HG02610 (cell line): ENCODE measurements at regions not wholly inside any gene's neighbourhood (a gene's known extent, or its start where the extent isn't known, plus 50 kb on each side); places are given as distances from the start of the nearest gene placed in this dataset.

Source experiments
- ATAC-seq: cut with Tn5 transposase; IDR thresholded peaks from one replicate; pipeline ENCODE4 v1.9.1; 2021; ENCODE audit warnings: mild to moderate bottlenecking, moderate library complexity; ENCODE audit not compliant: unreplicated experiment

- ATAC-seq: no peak
Observed at GRCh38 chr10:107626862-107627261, 462.4 kb upstream of the SORCS1 start.

- no peak for ATAC-seq
Observed at GRCh38 chr10:107623292-107623691, 458.8 kb upstream of the SORCS1 start.

- no peak for ATAC-seq
Observed at GRCh38 chr10:107619139-107619538, 454.6 kb upstream of the SORCS1 start.

GRCh38 chr10:107618504-107618994 is 454.0 kb upstream of the SORCS1 start:
- peak; percentile 58 for ATAC-seq

GRCh38 chr10:107616463-107617410 is 452.2 kb upstream of the SORCS1 start:
- no peak for ATAC-seq

GRCh38 chr10:107616031-107616430 is 451.5 kb upstream of the SORCS1 start:
- ATAC-seq: no peak

GRCh38 chr10:107614939-107615685 is 450.6 kb upstream of the SORCS1 start:
- ATAC-seq: no peak

- no peak for ATAC-seq
Observed at GRCh38 chr10:107611115-107611514, 446.6 kb upstream of the SORCS1 start.

GRCh38 chr10:107589081-107589480 is 424.6 kb upstream of the SORCS1 start:
- ATAC-seq: no peak

- no peak for ATAC-seq
Observed at GRCh38 chr10:107585630-107586029, 421.1 kb upstream of the SORCS1 start.

GRCh38 chr10:107583974-107584373 is 419.5 kb upstream of the SORCS1 start:
- no peak for ATAC-seq

- ATAC-seq: no peak
Observed at GRCh38 chr10:107579970-107580369, 415.5 kb upstream of the SORCS1 start.

GRCh38 chr10:107577221-107577620 is 412.7 kb upstream of the SORCS1 start:
- no peak for ATAC-seq

GRCh38 chr10:107576746-107577145 is 412.2 kb upstream of the SORCS1 start:
- ATAC-seq: no peak

- no peak for ATAC-seq
Observed at GRCh38 chr10:107565014-107565413, 400.5 kb upstream of the SORCS1 start.

- ATAC-seq: no peak
Observed at GRCh38 chr10:107561136-107561650, 396.7 kb upstream of the SORCS1 start.

- no peak for ATAC-seq
Observed at GRCh38 chr10:107557916-107558315, 393.4 kb upstream of the SORCS1 start.

- no peak for ATAC-seq
Observed at GRCh38 chr10:107554333-107554732, 389.8 kb upstream of the SORCS1 start.

GRCh38 chr10:107553470-107553869 is 389.0 kb upstream of the SORCS1 start:
- no peak for ATAC-seq

- ATAC-seq: no peak
Observed at GRCh38 chr10:107552963-107553362, 388.5 kb upstream of the SORCS1 start.

GRCh38 chr10:107548301-107548700 is 383.8 kb upstream of the SORCS1 start:
- no peak for ATAC-seq

GRCh38 chr10:107546986-107547385 is 382.5 kb upstream of the SORCS1 start:
- ATAC-seq: no peak
